HCEC 1CT (cell line): ENCODE measurements at regions not wholly inside any gene's neighbourhood (a gene's known extent, or its start where the extent isn't known, plus 50 kb on each side); places are given as distances from the start of the nearest gene placed in this dataset.
"Not testable (repeated sequence)": the region's sequence is repeated elsewhere in the genome, so short reads cannot be mapped to it uniquely, and the experiment has no call there.

ENCODE experiments used
- DNase-seq: peaks from one replicate; pipeline ENCODE4 v3.0.0-alpha.2; 2017

DNA sequence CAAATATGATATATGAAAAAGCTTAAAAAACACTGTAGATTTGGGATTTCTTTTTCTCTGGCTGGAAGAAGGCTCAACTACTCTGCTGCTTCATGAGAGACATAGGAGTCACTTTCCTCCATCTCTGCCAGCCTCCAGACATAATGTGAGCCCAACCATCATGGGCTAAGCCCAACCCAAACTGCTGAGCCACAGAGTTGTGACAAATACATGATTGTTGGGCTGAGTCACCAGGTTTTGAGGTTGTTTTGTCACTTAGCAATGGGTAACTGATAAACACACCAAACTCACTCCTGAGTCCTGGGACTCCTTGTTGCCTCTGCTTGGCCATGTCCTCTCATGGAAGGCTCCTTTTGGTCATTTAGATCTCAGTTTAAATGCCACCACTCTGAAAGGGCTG, 381.8 kb upstream of the FZD8 start:
- peak; percentile 82 for DNase-seq

DNA sequence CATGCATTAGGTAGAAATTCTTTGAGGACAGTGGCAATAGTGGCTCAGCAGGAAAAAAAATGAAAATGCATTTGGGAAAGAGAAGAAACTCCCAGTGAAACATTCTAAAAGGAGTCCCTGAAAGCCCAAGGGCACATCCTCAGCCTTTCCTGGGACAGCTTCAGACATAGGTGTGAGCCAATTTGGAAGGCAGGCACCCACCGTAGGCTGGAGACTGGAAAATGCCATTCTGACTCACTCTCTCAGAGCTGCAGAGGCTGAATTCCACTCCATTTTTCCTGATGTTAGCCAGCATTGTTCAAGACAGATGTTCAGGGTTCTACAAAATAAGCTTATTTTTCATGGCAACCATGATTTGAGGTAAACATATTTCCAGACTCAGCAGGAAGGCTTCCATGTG, 379.0 kb upstream of the FZD8 start:
- DNase-seq, result no peak

DNA sequence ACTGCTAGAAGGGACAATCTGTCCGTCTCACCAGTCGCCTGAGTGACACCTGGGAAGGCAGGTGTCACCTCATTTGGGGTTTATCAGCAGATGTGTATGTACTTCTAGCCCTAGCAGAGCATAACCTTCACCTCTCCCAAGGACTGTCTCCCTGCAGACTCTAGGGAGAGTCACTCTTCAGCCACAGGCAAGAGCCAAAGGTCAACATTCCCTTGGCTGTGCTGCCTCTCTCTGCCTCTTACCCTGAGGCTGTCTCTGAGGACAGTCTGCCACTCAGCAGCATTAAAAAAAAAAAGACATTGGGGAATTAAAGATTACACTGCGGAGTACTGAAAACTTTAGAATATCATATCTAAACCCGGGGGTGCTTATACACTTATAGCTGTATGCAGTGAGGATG, 377.7 kb upstream of the FZD8 start:
- no peak for DNase-seq

DNA sequence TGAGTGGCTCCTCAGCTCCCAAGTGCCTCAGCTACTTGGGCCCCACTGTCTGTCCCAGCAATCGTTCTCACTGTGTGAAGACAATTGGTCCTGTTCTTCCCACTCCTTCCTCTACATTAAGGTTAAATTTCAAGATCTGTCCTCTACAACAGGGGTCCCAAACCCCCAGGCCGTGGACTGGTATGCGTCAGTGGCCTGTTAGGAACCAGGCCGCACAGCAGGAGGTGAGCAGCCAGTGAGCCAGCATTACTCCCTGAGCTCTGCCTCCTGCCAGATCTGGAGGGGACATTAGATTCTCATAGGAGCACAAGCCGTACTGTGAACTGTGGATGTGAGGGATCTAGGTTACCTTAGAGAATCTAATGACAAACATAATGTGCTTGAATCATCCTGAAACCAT, 376.9 kb upstream of the FZD8 start:
- DNase-seq, result no peak

DNA sequence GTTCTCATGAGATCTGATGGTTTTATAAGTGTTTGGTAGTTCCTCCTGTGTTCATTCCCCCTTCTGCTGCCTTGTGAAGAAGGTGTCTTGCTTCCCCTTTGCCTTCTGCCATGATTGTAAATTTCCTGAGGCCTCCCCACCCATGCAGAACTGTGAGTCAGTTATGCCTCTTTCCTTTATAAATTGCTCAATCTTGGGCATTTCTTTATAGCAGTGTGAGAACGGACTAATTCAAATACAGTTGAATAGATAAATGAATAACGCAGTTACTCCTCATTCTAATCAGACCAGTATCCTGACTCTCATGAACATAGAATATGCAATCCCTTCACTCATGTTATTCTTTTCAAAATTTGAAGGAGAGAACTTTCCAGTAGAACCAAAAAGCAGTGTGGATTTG, 375.0 kb upstream of the FZD8 start:
- no peak for DNase-seq

DNA sequence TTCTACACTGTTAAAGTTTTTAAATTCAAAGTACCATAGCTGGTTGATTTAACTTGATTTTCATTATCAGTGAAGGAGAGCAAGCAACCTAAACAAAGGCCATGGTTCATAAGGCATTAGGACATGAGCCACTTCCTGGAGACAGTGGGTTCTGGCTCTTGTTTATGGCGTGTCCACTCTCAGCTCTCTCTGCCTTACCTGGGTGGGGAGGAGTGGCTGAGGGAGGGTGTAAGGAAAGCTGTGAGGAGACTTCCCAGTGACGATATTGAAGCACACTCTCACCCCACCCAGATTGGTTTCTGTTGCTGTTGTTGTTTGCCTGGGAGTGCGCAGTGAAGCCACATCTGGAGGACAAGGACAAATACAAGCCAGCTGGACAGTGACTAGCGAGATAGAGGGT, 365.3 kb upstream of the FZD8 start:
- DNase-seq, result no peak

DNA sequence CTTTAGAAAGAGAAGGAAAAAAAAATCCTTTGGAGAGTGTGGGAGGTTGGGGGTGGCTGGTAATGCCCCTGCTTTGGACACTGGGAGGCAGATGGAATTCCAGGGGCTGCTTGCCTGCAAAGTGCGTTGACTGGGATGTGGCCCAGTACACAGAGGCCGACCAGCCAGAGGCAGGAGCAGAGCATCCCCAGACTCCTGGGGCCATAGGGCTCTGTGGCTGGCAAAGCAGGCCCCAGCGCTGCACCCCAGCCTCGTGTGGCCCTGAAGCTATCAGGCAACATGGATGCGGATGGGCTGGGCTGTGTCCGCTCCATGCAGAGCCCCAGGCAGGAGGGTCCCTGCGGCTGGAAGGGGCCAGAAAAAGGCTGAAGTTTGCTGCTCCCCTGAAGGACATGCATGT, 361.6 kb upstream of the FZD8 start:
- DNase-seq, result no peak

DNA sequence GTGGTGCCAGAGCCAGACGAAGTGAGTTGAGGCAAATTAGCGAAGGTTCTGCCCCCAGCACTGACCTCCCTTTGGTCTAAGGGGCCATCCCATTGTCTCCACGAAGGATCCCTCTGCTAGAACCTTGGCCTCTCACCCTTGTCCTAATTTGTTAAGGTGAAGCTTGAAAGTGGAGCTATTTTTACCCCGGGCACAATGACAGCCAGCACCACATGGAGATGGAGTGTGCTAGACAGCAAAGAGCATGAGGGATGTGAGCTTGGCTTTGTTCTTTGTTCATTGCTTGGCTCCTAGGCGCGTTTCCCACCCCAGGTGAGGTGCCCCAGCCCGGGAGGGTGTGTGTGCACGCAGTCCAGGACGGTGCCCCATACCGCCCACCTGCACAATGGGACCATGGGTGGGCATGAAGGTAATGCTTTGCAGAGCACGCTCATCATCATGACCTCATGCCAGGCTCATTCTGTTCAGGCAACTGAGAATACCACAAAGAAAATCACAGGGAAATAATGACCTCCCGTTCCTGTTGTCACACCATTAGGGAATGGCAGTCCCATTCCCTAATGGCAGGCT, 361.0 kb upstream of the FZD8 start:
- no peak for DNase-seq

DNA sequence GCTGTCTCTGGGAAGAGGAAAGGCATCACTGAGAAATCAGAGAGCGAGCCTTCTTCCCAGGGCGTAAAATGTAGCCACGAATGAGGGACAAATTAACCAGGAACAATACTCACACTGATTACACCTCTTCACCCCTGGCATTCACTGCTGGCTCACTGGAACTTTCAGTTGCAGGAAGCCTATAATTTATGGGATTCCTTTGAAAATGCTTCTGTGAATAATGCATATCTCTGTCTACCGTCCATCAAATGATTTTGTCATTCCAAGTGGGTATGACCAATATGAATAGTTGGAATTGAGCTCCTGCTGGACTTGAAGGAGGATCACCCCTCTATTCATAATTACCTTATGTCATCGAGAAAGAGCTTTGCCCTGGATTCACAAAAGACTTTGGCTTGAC, 360.3 kb upstream of the FZD8 start:
- DNase-seq, result no peak

DNA sequence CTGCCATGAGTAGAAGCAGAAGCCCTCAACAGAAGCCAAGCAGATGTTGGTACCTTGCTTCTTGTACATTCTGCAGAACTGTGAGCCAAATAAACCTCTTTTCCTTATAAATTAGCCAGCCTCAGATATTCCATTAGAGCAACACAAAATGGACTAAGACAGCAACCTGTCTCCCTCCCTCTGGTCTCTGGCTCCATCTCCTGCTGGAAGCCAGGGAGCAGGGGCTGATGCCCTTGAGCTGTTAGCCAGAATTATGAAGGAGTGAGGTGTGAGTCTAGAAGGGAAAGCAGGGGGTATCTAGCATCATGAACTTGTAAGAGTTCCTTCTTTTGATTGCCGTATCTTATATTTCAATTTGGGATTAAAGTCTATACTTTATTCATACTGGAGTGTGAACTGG, 358.7 kb upstream of the FZD8 start:
- not testable (repeated sequence) for DNase-seq

DNA sequence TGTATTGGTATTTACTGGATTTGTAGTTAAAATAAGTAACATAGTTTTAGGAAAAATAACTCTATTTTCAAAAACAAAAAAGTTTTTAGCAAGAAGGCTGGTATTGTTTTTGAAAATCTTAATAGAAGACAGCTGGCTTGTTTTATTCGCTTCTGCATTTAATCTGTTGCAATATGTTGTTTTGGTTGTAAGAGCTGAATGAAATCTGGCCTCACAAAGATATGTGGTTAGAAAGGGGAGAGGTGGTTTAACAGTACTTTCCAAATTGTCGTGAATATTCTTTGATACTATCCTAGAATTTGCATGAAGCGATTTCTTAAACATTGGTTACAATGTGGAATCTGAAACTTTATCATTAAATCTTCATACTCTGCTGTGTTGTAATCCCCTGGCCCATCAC, 355.9 kb upstream of the FZD8 start:
- DNase-seq, result no peak

DNA sequence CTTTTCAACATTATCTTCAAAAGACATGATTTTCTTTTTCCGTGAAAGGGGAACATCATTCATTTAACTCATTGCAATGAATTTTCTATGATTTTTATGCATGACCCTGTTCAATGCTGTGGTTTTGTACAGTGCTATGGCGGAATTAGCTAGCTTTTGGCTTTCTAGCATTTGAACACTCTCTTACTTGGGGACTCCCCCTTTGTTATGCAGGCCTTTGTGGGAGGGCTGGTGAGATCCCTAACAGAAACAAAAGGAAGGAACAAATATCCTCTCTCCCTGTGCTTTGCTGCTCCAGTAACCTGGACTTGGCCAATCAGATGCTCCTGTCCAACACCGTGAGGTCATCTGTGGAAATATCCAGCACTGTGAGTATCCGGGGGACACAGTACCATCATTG, 353.4 kb upstream of the FZD8 start:
- DNase-seq, result no peak

DNA sequence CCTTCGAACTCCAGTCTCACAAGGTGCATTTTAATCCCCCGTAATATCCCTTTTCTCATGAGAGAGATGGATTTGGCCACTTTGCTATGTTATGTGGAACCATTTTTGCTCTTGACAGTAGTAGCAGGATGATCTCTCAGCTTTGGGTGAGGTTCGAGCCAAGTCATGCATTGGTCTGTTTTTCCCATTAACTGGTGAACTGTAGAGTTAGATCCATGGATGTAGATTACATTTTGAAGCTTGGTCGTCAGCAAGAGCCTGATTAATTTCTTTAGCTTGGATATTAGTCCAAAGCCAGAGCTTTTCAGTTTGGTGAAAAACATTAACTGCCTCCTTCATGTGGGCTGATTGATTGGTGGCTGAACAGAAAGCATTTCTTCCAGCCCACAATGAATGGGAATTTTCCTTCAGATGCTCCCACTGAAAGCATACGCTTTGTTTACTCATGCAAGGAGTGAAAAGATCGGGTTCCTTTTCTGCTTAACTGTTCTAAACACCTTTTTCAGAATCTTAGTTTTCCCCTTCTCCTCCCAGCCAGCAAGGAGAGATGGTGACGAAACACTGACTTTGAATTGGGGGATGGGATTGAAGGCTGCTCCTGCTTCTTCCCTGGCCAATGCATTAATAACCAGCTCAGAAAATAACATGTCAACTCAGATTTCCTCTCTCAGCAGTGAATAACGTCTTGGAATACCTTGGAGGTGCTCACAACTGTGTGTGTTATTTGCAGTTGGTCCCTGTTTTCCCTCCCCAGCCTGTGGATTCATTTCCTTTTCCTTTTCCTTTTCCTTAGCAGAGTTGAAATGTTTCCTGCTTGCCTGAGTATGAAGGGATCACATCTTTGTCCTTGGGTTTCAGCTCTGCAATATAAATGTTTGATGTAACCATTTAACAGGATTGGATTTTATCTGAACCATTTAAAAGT, 351.8 kb upstream of the FZD8 start:
- no peak for DNase-seq

DNA sequence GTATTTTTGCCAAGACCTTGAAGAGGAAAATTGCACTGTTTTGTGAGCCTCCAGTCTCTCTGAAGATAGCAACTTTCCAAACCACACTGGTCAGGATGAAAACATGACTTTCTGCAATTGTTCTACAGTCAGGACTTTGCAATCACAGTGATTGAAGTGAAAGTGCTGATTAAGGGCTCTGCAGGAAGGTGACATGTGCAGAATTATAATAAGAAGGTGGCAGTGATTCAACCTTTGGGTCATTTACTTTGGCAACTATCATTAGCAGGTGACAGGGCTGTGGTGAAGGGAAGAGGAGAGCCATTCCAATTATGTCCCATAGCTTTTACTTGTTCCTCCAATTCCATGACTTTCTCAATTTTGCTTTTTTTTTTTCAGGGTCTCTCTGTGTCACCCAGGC, 350.0 kb upstream of the FZD8 start:
- no peak for DNase-seq

DNA sequence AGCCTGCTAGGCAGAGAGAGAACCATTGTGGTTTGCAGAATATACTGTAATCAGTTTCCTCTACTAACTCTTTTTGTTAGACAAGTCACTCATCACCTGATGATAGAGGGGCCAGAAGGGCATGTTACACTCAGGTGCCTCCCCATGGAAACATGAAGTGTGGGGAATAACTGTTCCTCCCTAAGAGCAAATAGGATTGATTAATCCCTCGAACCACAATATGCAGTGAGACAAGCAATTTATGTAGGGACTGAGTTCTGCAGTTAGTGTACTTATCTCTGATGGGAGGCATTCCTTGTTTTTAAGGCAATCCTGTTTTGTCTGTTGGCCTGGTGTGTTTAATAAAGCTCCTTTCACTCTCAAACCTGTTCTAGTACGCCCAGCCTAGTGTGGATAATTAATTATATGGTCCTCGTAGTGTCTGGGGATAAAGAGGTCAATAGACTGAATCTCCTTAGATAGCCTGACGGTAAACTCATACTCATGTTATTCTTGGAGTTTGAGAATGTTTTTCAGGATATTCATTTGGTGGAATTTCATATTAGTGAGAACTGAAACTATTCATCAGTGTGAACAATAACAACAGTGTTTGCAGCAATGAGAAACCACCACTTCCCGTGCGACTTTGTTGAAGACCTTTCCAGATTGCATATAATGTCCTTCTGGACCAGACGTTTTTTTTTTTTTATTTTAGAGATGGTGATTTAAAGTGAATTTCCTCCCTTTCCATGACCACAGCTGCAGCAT, 344.8 kb upstream of the FZD8 start:
- no peak for DNase-seq

DNA sequence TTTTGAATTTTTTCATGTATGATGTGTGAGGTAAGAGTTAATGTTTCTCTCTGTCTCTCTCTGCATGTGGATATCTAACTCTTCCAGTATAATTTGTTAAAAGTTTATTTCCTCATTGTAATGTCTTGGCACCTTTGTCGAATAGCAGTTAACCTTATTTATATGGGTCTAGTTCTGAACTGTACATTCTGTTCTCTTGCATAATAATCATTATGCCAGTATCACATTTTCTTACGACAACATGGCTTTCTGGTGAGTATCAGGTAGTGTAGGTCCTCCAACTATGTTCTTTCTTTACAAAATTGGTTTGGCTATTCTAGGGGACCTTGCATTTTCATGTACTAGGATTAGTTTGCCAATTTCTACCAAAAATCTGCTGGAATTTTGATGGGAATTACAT, 337.0 kb upstream of the FZD8 start:
- DNase-seq, result no peak

DNA sequence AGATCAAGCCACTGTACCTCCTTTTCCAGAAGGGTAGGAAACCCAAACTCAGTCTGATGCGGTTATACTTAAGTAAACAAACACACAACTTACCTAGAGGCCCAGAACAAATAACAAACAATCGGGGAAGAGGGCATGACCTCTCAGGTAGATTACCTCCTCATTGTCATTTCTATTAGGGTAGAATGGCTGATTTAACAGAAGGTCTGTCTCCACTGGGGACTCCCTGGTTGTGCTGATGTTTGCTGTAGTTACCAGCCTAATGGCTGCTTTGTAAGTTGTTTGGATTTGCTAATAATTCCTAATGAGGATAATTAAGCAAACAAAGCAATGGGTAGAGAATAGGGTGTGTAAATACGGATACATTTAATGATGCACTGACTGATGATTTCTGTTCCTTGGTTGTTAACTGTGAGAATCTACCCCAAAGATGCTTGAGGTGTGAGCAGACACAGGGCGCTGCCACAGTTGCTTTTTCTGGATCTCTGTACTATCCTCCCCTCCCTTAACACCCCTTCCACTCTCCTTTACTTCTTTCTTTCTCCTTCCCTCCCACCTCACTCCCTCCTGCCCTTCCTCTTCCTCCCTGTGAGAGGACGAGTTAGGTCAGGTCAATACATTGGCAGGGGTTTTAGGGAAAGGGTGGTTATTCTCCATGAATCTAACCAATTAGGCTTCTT, 332.0 kb upstream of the FZD8 start:
- not testable (repeated sequence) for DNase-seq

DNA sequence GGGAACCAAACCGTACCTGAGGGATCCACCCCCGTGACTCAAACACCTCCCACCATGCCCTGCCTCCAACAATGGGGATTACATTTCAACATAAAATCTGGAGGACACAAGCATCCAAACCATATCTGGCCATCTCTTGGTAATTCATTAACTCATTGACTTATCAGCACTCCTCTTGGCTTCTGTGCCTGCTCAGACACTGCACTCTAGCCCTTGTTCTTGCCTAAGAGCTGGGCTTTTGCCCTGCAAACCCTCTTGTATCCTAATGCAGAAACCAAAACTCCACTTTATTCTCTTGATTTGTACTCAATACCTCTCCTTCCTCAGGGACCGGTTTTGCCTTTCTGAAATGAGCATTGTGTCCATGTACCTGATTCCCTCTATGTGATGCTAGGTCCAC, 330.2 kb upstream of the FZD8 start:
- no peak for DNase-seq

DNA sequence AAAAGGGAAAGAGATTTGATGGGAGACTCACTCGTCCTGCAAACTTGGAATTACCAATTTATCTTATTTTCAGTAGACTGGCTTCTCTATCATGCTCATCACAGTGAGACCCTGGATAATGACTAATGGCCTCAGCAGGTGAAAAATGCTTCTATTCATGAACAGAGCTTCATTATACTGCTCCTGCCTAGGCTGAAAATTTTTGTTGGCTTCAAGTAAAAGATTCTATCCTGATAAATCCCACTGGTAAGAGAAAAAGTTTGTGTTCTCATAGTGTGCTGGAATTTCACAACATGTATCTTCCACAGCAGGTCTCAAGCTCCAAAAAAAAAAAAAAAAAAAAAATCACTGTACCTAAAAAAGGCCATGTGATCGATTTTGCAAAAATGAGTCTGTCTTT, 329.3 kb upstream of the FZD8 start:
- no peak for DNase-seq

DNA sequence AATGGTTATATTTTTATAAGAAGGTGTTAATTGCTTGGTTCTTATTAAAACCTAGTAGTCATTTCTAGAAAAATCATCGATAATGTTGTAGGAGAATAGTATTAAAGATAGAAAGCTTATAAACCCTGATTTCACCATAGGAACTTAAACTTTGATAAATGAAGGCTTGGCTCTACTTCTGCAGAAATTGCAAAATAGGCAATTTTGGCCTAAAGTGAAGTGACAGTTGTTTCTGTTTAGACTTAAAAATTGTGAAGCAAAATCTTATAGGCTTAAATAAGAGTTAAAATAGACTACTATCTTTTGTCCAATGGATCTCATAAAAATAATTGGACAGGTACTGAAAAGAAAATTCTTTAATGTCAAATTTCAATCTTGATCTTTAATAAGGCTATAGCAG, 321.6 kb upstream of the FZD8 start:
- DNase-seq, result no peak

DNA sequence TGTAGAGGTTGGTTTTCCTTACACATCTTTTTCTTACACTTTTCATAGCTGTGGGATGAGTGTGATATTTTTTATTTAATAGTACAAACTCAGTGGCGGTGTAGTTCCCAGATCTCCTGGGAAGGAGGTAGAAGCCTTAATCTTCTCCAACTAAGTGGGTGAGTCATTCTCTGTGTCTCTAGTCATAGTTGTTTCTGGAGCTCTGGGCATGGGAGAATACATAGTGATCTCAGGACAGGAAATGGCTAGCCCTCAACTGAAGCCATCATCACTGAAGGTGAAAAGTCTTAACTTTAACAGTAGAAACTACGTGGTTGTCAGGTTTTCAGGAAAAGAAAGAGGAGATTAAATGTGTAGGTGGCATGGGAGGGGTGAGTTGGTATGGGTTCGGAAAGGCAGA, 319.4 kb upstream of the FZD8 start:
- DNase-seq, result peak; percentile 45

DNA sequence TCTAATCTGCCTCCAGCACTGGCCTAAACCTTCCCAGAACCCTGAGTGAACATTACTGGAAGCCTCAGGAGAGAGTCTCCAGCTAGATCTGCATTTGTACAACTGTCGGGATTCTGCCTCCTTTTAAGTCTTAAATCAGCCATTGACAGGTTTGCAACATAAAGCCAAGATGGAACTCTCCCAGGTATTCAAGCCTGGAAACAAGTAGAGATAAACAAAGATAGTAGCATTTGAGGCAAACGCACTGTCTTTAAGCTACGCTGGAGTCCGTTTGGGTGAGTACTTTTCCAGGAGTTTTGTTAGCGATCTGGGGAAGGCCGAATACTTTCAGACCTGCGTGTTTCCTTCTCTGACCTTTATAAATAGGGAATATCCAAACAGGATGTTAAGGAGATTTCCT, 317.2 kb upstream of the FZD8 start:
- peak; percentile 30 for DNase-seq

DNA sequence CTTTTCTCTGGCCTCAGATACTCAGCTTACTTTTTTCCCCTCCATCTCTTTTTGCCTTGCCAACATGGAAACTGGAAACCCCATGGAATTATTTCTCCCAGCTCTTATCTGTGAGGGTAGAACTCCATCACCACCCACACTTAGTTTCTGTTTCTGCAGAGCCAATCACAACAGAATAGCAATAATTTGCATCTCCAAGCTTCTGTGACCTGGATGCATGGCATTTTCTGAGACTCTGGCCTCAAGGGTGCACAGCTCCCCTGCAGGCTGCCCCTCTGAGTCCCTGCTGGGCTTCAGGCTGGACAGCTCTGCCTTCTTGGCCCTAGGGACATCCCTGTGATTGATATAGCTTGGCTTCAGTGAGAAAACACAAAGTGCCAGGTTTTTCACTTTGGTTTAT, 316.5 kb upstream of the FZD8 start:
- not testable (repeated sequence) for DNase-seq

DNA sequence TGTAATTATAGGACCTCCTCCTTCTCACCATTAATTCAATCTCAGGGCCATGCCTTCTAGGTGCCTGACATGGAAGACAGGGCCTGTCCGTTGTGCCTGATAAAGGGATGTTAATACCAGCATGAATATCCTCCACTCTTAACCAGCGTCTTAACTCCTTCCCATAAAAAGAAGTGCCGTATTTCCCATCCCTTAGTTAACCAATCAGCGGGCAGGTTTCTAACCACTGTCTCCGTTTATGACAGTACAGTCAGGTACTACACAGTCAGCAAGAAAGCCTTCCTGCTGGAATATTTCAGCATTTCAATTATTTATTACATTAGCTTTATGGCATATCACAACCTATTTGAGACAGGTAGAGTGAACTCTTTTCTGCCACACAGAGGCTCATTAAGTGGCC, 308.6 kb upstream of the FZD8 start:
- no peak for DNase-seq
